B cell (primary cell): ENCODE measurements at regions not wholly inside any gene's neighbourhood (a gene's known extent, or its start where the extent isn't known, plus 50 kb on each side); places are given as distances from the start of the nearest gene placed in this dataset.

Experiments
- ATAC-seq: fragments of 200-7000 bp; cut with Tn5 transposase; one replicate; pipeline ENCODE4 v1.10.0; 2021; ENCODE audit warnings: low read depth, mild to moderate bottlenecking, moderate number of reproducible peaks, moderate library complexity
- CTCF ChIA-PET: fragments of 350-600 bp; sonication (Branson Sonifier 250); formaldehyde crosslinking; loops from one replicate; lab custom pipeline; 2021; ENCODE audit warnings: antibody characterized with exemption, inconsistent platforms; lab: Charles Lee
- POLR2A ChIA-PET: fragments of 350-600 bp; sonication (Branson Sonifier 250); formaldehyde crosslinking; loops from one replicate; lab custom pipeline; 2021; ENCODE audit warnings: antibody characterized with exemption; lab: Charles Lee
- DNase-seq: peaks from one replicate; pipeline ENCODE4 v3.0.0; 2013
- H2AFZ ChIP-seq: 2 replicates; pipeline ENCODE4 v1.6.1; 2012; ENCODE audit warnings: mild to moderate bottlenecking, low read depth, low read length; ENCODE audit not compliant: insufficient read depth, poor library complexity, severe bottlenecking
- H3K27ac ChIP-seq, 2 donors: 1 replicate in 1 of 2; 2 replicates in 1 of 2; pipeline ENCODE4 v1.5.1; 2012 to 2013; ENCODE audit warnings: low read length in 2 of 2, mild to moderate bottlenecking in 2 of 2, moderate library complexity in 1 of 2
- H3K27me3 ChIP-seq, 4 experiments: fragments of 200-600 bp in 1 of 4; sonication (generic) in 1 of 4; replicated peaks in 1 of 4; 1 replicate in 2 of 4; 2 replicates in 2 of 4; pipeline versions ENCODE4 v1.6.1 to v1.7.0; 2013 to 2016; ENCODE audit warnings: low read length in 3 of 4, mild to moderate bottlenecking in 2 of 4, mixed read lengths in 1 of 4, moderate library complexity in 1 of 4; ENCODE audit not compliant: insufficient read depth in 4 of 4, control insufficient read depth in 3 of 4; ENCODE audit errors: control extremely low read depth in 1 of 4
- H3K36me3 ChIP-seq, 2 experiments: replicated peaks in 1 of 2; 1 replicate in 1 of 2; 2 replicates in 1 of 2; pipeline versions ENCODE4 v1.6.1 to v1.7.1; 2013; ENCODE audit warnings: low read length in 1 of 2; ENCODE audit not compliant: insufficient read depth in 2 of 2, control insufficient read depth in 1 of 2; ENCODE audit errors: control extremely low read depth in 1 of 2, extremely low read depth in 1 of 2
- H3K4me1 ChIP-seq, 2 donors: fragments of 200-600 bp in 1 of 2; sonication (generic) in 1 of 2; 1 replicate in 1 of 2; 2 replicates in 1 of 2; pipeline versions ENCODE4 v1.5.1 to v1.6.1; 2013 to 2017; ENCODE audit warnings: low read length in 2 of 2; ENCODE audit not compliant: control insufficient read depth in 2 of 2, insufficient read depth in 2 of 2
- H3K4me2 ChIP-seq: replicated peaks from 2 replicates; pipeline ENCODE3; 2012; ENCODE audit warnings: mild to moderate bottlenecking, low read depth, low read length; ENCODE audit not compliant: poor library complexity, severe bottlenecking
- H3K4me3 ChIP-seq, 5 experiments: fragments of 200-600 bp in 1 of 5; sonication (generic) in 1 of 5; 1 replicate in 3 of 5; 2 replicates in 2 of 5; pipeline versions ENCODE4 v1.5.1 to v1.7.0; 2011 to 2016; ENCODE audit warnings: low read length in 4 of 5, mild to moderate bottlenecking in 4 of 5, low read depth in 2 of 5, control low read depth in 1 of 5, moderate library complexity in 1 of 5; ENCODE audit not compliant: insufficient read depth in 1 of 5; ENCODE audit errors: control extremely low read depth in 1 of 5, extremely low read depth in 1 of 5
- H3K79me2 ChIP-seq: fragments of 200-600 bp; sonication (generic); one replicate; pipeline ENCODE4 v1.6.0; 2016; ENCODE audit warnings: low read length; ENCODE audit not compliant: control insufficient read depth, insufficient read depth
- H3K9ac ChIP-seq: fragments of 200-600 bp; sonication (generic); 2 replicates; pipeline ENCODE4 v1.6.1; 2017; ENCODE audit warnings: mild to moderate bottlenecking, low read length, moderate library complexity
- H3K9me3 ChIP-seq, 3 donors: one replicate each; pipeline versions ENCODE4 v1.6.1 to v1.7.1; 2013; ENCODE audit warnings: low read length in 2 of 3; ENCODE audit not compliant: control insufficient read depth in 2 of 3, insufficient read depth in 1 of 3; ENCODE audit errors: control extremely low read depth in 1 of 3
- H4K20me1 ChIP-seq: 2 replicates; pipeline ENCODE4 v1.6.0; 2012; ENCODE audit warnings: mild to moderate bottlenecking, low read length; ENCODE audit not compliant: insufficient read depth, control insufficient read depth, poor library complexity, severe bottlenecking
- H3K27ac Mint-ChIP-seq: one replicate; pipeline ENCODE4 v1.8.0; 2021; ENCODE audit warnings: mixed read lengths
- H3K27me3 Mint-ChIP-seq: one replicate; pipeline ENCODE4 v1.8.0; 2021; ENCODE audit warnings: mixed read lengths
- H3K4me1 Mint-ChIP-seq: one replicate; pipeline ENCODE4 v1.8.0; 2021; ENCODE audit warnings: mixed read lengths
- H3K4me3 Mint-ChIP-seq: one replicate; pipeline ENCODE4 v1.8.0; 2021; ENCODE audit warnings: mixed read lengths
- H3K9me3 Mint-ChIP-seq: one replicate; pipeline ENCODE4 v1.8.0; 2022; ENCODE audit warnings: mixed read lengths; ENCODE audit not compliant: insufficient read depth
- CTCF ChIP-seq: fragments of 200-600 bp; IDR thresholded peaks from one replicate; pipeline ENCODE4 v1.8.0; 2022; ENCODE audit warnings: antibody characterized with exemption, mild to moderate bottlenecking
- EZH2 ChIP-seq: IDR thresholded peaks from 2 replicates; pipeline ENCODE4 v1.6.1; 2012; ENCODE audit warnings: borderline replicate concordance, low read depth, mild to moderate bottlenecking, moderate library complexity, low read length; ENCODE audit not compliant: insufficient read depth, poor library complexity, severe bottlenecking
- WGBS: methylation state at CpG from one replicate; pipeline ENCODE4 v1.1.5; 2013; ENCODE audit warnings: missing lambda C conversion rate; ENCODE audit not compliant: insufficient coverage; 5-methylcytosine and 5-hydroxymethylcytosine counted together
- intact Hi-C: fragments of 100-400 bp; cut with micrococcal nuclease; formaldehyde crosslinking; loops from one replicate; pipeline ENCODE4 v1.10.0; 2022

DNA sequence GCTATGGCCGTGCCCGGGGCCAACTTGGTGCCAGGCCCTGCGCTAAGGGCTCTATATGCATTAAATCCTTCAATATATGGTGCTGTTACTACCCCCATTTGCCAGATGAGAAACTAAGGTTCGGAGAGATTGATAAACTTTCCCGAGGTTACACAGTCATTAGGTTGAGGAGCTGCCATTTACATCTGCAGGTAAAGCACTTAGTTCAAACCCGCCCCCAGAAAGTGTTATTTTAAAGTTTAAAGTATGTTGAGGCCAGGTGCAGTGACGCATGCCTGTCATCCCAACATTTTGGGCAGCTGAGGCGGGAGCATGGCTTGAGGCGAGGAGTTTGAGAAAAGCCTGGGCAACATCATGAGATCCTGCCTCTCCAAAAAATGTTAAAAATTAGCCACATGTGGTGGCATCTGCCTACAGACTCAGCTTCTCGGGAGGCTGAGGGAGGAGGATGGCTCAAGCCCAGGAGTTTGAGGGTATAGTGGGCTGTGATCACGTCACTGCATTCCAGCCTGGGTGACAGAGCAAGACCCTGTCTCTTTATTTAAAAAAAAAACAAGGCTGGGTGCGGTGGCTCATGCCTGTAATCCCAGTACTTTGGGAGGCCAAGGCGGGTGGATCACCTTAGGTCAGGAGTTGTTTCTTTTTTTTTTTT, 264.7 kb downstream of the PARN start:
- H3K27ac ChIP-seq, result no peak overlapping the region
- ChIA-PET CTCF (no interaction called here), POLR2A (no interaction called here)
- DNase-seq, result no peak
- 95% methylated on average over 9 of the region's 13 CpGs for WGBS
- no peak overlapping the region for H3K4me3 ChIP-seq
- peaks cover 0 to 5% (median under 1%) of the 10 kb centered on the region in 4 experiments for H3K27me3 ChIP-seq
- peaks cover 2% of the 10 kb centered on the region for H3K4me1 Mint-ChIP-seq
- no peaks in the 10 kb centered on the region for H3K4me1 ChIP-seq
- ATAC-seq, result no peak
- no peaks in the 10 kb centered on the region for H3K9me3 ChIP-seq
- no peak overlapping the region for H3K4me3 Mint-ChIP-seq
- no peaks in the 10 kb centered on the region for H3K36me3 ChIP-seq
- H3K4me2 ChIP-seq, result no peak overlapping the region
- peaks cover 7% of the 10 kb centered on the region for H3K27me3 Mint-ChIP-seq
- TF ChIP-seq EZH2, result no peak
- TF ChIP-seq CTCF, result no peak
- H3K27ac Mint-ChIP-seq, result no peak overlapping the region
- H3K9me3 Mint-ChIP-seq, result no peaks in the 10 kb centered on the region
- intact Hi-C loops, result no loop called here
- no peaks in the 10 kb centered on the region for H4K20me1 ChIP-seq
- no peak overlapping the region for H3K9ac ChIP-seq
- H3K79me2 ChIP-seq, result no peaks in the 10 kb centered on the region
- no peak overlapping the region for H2AFZ ChIP-seq

DNA sequence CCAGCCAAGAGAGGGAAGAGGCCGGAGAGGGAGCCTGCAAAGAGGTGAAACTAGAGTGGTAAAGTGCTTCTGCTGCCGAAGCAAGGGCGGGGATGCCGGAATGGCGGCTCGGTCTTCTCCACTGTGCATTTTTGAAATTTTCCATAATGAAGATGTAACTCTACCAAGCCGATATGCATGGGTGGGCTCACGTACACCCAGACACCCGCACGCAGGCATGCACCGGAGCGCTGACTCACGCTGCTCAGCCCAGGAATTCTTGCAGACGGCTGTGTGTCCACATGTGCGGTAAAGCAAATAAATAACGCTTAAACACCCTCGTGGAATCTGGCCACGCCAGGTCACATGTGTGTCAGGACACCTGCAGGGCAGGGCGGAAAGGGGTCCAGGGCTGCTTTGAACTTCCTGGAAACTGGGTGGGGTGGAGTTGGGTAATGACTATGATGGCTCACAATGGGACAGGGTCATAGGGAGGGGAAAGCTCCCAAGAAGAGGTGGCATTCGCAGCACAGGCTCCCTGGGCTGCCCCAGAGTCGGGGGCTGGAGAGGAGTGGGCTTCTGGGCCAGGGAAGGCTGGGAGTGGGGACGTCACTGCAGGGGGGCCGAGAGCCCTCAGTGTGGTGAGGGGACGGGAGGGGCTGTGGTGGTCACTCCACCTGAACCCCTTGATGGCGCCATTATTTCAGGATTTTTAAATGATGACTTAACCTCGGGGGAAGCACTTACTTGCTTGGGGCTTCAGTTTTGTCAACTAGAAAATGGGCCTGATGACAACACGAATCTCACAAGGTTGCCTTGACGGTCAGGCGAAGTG, 265.5 kb downstream of the PARN start:
- intact Hi-C loops, result no loop called here
- Mint-ChIP-seq H3K27me3 (peaks cover 7% of the 10 kb centered on the region), H3K4me1 (peaks cover 2% of the 10 kb centered on the region), H3K27ac (no peak overlapping the region), H3K9me3 (no peaks in the 10 kb centered on the region), H3K4me3 (no peak overlapping the region)
- Histone ChIP-seq H3K9me3 (no peaks in the 10 kb centered on the region), H3K36me3 (no peaks in the 10 kb centered on the region), H2AFZ (no peak overlapping the region), H4K20me1 (no peaks in the 10 kb centered on the region), H3K9ac (no peak overlapping the region), H3K4me1 (no peaks in the 10 kb centered on the region), H3K79me2 (no peaks in the 10 kb centered on the region), H3K27ac (no peak overlapping the region), H3K4me2 (no peak overlapping the region), H3K4me3 (no peak overlapping the region), H3K27me3 (peaks cover 0 to 5% (median under 1%) of the 10 kb centered on the region in 4 experiments)
- POLR2A ChIA-PET, result no interaction called here
- ATAC-seq (no peak), DNase-seq (no peak)
- 87% methylated on average over 29 of the region's 29 CpGs for WGBS
- TF ChIP-seq EZH2 (no peak), CTCF (no peak)
- CTCF ChIA-PET, result no interaction called here
